GM18861 (cell line): ENCODE measurements at regions not wholly inside any gene's neighbourhood (a gene's known extent, or its start where the extent isn't known, plus 50 kb on each side); places are given as distances from the start of the nearest gene placed in this dataset.

Experiments
- ATAC-seq: cut with Tn5 transposase; IDR thresholded peaks from one replicate; pipeline ENCODE4 v1.9.1; 2021; ENCODE audit not compliant: unreplicated experiment

DNA sequence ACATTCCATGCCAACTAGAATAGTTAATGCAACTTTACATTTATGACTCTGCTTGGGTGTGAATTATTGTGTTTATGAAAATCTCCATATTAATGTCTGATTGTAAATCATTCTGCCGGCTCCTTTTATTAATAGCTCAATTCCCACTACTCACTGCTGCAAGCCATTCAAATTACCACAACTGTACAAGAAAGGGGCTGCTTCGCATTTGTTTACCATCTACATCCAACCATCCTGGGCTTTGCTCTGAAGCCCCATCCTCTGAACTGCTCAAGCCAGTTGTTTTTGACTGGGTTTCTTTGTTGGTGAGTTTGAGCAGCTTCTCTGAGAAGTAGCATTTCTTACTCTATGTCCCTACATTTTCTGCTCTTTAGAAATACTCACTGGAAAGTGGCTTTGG lies 451.6 kb upstream of the CADM1 start:
- no peak for ATAC-seq

DNA sequence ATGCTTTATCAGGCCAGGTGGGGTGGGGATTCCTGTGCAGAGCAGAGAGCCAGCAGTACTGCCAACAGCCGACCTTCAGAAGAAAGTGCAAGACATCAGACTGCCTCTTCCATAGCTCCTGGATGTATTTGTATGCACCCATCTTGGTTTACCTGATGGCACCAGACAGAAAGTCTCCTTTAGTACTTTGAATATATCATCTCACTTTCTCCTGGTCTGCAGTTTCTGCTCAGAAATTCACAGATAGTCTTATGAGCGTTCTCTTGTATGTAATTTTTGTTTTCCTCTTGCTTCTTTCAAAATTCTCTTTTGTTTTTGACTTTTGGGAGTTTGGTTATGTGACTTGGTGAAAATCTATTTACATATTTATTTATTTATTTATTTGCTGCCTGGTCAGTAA lies 446.4 kb upstream of the CADM1 start:
- ATAC-seq: no peak

GRCh38 chr11:115944596-115944995 lies 440.4 kb upstream of the CADM1 start:
- ATAC-seq: no peak

DNA sequence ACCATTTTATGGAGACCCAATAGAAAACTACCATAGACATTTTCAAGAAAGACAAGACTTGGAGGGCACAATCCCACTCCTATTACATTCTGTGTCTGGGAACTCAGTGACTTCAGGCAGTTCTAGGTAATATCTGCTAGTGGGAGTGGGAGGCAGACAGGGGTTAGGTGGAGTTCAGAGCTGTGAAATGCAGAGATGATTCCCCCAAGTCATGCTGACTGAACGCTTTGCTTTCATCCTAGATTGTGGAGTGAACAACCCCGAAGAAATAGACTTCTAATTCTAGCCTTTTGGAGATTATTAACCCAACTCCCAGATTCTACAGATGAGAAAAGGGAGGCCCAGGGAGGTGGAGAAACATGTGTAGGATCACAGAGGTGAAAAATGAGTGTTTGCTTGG lies 437.8 kb upstream of the CADM1 start:
- ATAC-seq: no peak

DNA sequence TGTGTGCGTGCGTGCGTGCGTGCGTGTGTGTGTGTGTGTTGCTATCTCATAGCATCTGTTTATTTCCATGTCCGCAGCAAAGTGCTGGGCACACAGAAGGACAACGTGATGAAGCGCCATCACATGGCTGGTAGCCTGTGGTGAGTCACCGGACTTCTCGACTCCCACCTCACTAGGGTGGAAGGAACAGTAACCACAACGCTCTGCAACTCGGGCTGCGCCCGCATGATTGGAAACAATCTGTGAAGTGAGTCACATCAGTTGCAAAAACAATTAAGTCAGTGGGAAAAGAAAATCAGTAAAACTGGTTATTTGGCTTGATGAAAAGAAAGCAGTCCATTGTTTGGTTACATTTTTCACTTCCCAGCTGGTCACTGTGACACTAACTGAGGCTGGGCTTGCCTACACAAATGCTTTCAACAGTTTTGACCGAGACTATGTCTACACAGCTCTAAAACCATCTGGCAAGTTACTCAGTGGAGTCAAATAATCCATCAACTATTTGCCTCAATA lies 437.3 kb upstream of the CADM1 start:
- ATAC-seq: no peak

GRCh38 chr11:115941044-115941443 lies 436.8 kb upstream of the CADM1 start:
- ATAC-seq: no peak

GRCh38 chr11:115939731-115940421 lies 435.7 kb upstream of the CADM1 start:
- ATAC-seq: no peak

DNA sequence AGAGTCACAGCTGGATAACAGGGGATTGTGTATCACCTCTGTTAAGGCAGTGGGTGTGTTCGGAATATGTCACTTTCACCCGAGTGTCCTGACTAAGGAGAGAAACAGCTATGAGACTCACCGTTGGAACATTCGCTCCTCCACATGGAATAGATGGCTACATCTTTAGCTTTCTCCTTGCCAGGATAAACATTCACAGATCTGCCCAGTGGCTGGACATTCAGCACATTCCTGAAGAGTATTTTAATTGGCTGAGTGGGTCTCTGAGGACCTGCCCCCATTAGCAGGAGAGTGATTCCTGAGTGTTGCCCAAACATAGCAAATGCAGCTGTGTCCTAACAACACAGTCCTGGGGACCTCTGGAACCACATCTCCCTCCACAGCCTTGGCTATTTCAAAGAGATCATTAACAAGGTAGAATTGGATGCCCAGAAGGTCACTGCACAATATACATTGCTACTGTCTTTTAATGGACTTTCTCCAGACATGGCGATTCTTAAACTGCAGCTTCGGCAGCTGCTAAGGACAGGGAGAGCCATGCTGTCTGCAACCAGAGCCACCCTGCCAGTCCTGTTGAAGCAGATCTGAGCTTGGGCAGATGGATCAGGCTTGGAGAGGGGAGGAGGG lies 435.0 kb upstream of the CADM1 start:
- no peak for ATAC-seq

DNA sequence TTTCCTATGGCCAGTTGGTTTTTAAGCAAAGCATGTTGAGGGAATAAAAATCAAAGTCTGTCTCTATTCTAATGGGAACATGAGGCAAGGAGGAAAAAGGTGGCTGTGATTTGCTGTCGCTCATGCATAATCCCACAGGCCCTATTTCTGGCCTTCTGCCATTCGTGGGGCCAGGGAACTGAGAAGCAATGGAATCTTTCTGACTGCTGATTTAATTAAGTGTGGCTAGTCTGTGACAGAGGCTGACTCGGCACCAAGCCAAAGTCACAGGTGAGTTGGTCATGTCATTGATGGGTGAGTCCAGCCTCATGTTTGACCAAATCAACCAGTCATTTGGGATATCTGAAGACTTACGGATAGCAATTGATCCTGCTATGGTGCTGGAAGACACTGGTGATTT lies 429.3 kb upstream of the CADM1 start:
- no peak for ATAC-seq

DNA sequence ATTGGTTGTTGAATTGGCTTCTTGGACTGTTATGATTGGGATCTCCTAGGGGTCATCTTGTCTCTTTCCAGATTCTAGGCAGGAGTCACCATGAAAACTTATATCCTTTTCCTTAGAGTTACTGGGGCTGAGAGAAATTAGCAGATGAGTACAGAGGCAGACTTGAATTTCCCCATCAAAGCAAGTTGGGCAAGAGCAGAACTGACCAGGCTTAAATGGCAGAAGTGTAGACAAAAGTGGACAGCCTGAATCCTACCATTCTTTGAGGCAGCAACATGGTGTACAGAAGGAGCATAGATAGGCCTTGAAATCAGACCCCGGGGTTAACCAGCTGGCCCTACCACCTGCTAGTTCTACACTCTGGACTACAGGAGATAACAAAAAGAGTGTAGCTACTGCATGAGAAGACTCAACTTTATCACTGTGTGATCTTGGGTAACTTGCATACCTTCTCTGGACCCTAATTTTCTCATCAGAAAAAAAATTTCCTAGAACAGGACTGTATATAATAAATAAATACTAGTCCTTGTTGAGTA lies 427.4 kb upstream of the CADM1 start:
- no peak for ATAC-seq

- ATAC-seq: peak; percentile 45
Measured at GRCh38 chr11:115930886-115931547, 426.8 kb upstream of the CADM1 start.

DNA sequence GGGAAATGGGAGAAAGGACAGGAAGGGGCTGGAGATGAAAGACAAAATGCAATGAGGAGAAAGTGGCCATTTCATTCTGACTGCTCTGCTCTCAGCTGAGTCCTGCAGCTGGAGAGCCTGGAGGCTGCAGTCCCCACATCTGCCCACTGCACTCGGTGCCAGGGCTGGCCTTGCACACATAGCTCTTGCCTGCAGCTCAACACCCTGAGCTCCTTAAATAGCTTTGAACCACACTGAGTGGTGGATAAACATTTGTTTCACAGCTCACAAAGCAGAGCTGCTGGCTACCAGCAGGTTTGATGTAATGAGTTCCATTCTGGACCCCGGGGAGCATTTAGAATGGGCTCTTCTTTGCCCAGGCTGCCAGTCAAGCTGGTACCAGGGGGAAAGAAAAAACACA lies 426.1 kb upstream of the CADM1 start:
- ATAC-seq: peak; percentile 21

- peak; percentile 25 for ATAC-seq
Measured at GRCh38 chr11:115929618-115930129, 425.5 kb upstream of the CADM1 start.

DNA sequence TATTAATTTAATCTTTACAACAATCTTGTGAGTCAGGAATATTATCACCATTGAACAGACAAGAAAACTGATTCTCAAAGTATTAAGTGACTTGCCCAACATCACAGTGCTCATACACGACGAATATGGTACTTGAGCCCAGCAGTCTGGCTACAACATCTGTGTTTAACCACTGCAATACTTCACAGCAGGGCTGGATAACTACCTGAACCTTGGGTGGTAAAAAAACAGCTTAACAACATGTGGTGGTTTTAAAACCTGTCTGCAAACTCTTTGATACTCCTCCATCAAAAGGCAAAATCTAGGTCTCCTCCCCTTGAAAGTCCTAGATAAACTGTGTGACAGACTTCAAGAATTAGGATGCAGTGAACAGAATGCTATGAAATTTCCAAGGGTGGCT lies 424.6 kb upstream of the CADM1 start:
- ATAC-seq: no peak

DNA sequence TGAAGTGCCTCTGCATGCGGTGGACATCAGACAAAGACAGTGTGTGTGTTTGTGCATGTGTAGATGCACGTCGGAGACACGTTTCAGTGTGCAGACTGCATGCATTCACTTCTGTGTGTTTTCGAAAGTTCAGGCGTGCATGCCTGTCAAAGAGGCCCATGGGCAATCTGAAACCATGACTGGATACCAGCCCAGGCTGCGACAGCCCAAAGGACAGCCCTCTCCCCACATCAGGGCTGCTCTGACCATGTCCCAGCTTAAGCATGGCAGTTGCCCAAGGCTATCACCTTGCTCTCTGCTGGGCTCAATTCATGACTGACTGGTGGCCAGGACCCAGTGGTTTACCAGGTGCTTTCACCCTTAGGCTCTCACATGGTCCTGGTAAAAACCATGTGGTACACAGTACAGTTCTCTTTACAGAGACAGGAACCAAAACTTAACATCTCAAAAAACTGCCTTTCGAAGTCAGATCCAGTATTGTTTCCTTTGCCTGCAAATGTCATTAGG lies 423.7 kb upstream of the CADM1 start:
- ATAC-seq: peak; percentile 31

- no peak for ATAC-seq
Measured at GRCh38 chr11:115926601-115927000, 422.4 kb upstream of the CADM1 start.

GRCh38 chr11:115926138-115926537 lies 421.9 kb upstream of the CADM1 start:
- no peak for ATAC-seq

DNA sequence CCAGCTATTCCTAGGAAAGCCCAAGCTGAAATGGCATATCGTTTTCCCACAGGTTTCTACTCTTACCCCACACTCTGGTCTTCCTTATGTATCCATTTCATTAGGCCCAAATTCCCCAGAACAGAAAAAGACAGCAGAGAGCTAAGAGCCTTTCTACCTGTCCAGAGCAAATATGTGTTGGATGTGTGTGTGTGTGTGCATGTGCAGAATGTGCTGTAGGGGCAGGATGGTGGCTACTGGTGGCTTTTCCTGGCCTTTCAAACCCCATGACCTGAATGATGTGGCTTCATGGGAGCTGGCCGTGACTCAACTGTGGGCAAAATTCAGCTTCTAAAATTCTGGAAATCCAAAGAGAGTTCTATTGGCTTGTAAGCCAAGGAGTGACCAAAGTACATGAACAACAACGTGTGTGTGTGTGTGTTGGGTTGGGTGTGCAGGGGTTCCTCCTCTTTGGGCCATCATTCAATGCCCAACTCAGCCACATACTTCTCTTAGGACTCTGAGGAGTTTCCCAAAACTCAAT lies 421.4 kb upstream of the CADM1 start:
- no peak for ATAC-seq

DNA sequence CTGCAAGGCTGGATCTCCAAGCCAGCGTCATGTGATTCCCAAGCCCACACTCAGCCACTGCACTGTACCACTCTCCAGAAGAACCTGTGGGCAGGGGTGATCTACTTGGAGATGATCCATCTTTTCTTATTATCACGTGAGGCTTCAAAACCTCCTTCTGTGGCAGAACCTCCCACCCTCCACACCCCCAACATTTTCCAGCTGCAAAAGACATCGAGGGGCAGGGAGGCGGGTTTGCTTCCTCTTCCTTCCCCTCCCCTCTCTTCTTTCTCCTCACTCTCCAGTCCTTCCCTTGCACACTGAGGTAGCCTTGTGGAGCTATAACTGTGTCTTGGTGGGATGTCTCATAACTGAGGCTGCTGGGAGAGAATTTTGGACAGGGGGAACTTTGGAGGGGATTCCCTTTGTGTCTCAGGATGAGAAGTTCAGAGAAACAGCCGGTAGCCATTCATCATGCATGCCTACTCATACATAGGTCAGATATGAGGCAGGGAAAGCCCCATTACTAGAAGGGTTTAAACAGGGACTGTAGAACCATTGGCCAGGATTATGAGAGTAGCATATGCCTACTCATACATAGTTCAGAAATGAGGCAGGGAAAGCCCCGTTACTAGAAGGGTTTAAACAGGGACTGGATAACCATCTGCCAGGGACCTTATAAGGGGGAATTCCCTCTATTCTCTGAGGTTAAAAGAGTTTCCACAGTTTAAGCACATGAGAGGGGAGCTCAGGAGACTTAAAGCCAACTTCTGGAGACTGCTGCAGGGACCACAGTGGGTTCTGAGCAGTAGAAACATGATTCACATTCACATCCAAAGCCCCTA lies 420.7 kb upstream of the CADM1 start:
- ATAC-seq: peak; percentile 65

GRCh38 chr11:115922876-115923275 lies 418.7 kb upstream of the CADM1 start:
- no peak for ATAC-seq
